ENCODE measurements at regions not wholly inside any gene's neighbourhood (a gene's known extent, or its start where the extent isn't known, plus 50 kb on each side); places are given as distances from the start of the nearest gene placed in this dataset.
"Not testable (repeated sequence)": the region's sequence is repeated elsewhere in the genome, so short reads cannot be mapped to it uniquely, and the experiment has no call there.

GRCh38 chr9:85339338-85339737, 402.4 kb downstream of the AGTPBP1 start:
- DNase-seq (ENCODE audit: low read depth in 2 of 2) = no peak

- DNase-seq (ENCODE audit: low read depth in 2 of 2) = no peak
These were observed 407.5 kb downstream of the AGTPBP1 start for GRCh38 chr9:85334228-85334627.

- DNase-seq (ENCODE audit: low read depth in 2 of 2) = no peak
These were observed 409.3 kb downstream of the AGTPBP1 start for GRCh38 chr9:85332487-85332886.

GRCh38 chr9:85331626-85332025, 410.1 kb downstream of the AGTPBP1 start:
- no peak for DNase-seq (ENCODE audit: low read depth in 2 of 2)

GRCh38 chr9:85322592-85322991, 419.2 kb downstream of the AGTPBP1 start:
- DNase-seq (ENCODE audit: low read depth in 2 of 2) = no peak

- no peak for DNase-seq (ENCODE audit: low read depth in 2 of 2)
These were observed 420.2 kb downstream of the AGTPBP1 start for GRCh38 chr9:85321561-85321960.

GRCh38 chr9:85319936-85320656, 421.7 kb downstream of the AGTPBP1 start:
- no peak for DNase-seq (ENCODE audit: low read depth in 2 of 2)

GRCh38 chr9:85315535-85315934, 426.2 kb downstream of the AGTPBP1 start:
- not testable (repeated sequence) for DNase-seq (ENCODE audit: low read depth in 2 of 2)

- no peak for DNase-seq (ENCODE audit: low read depth in 2 of 2)
These were observed 431.2 kb downstream of the AGTPBP1 start for GRCh38 chr9:85310573-85310972.

- no peak for DNase-seq (ENCODE audit: low read depth in 2 of 2)
These were observed 438.0 kb downstream of the AGTPBP1 start for GRCh38 chr9:85303757-85304134.

- no peak for DNase-seq (ENCODE audit: low read depth in 2 of 2)
These were observed 438.6 kb downstream of the AGTPBP1 start for GRCh38 chr9:85302938-85303756.

- DNase-seq (ENCODE audit: low read depth in 2 of 2) = no peak
These were observed 443.3 kb downstream of the AGTPBP1 start for GRCh38 chr9:85298499-85298898.

- not testable (repeated sequence) for DNase-seq (ENCODE audit: low read depth in 2 of 2)
These were observed 446.5 kb downstream of the AGTPBP1 start for GRCh38 chr9:85295244-85295643.

- no peak for DNase-seq (ENCODE audit: low read depth in 2 of 2)
These were observed 449.5 kb downstream of the AGTPBP1 start for GRCh38 chr9:85292261-85292660.

- no peak for DNase-seq (ENCODE audit: low read depth in 2 of 2)
These were observed 450.5 kb downstream of the AGTPBP1 start for GRCh38 chr9:85291266-85291665.

- DNase-seq (ENCODE audit: low read depth in 2 of 2) = no peak
These were observed 451.7 kb downstream of the AGTPBP1 start for GRCh38 chr9:85290019-85290418.

GRCh38 chr9:85289142-85289541, 452.6 kb downstream of the AGTPBP1 start:
- no peak for DNase-seq (ENCODE audit: low read depth in 2 of 2)

- DNase-seq (ENCODE audit: low read depth in 2 of 2) = no peak
These were observed 458.3 kb downstream of the AGTPBP1 start for GRCh38 chr9:85283421-85283820.

- no peak for DNase-seq (ENCODE audit: low read depth in 2 of 2)
These were observed 463.0 kb downstream of the AGTPBP1 start for GRCh38 chr9:85278769-85279168.

GRCh38 chr9:85276741-85277140, 465.0 kb downstream of the AGTPBP1 start:
- no peak for DNase-seq (ENCODE audit: low read depth in 2 of 2)

- no peak for DNase-seq (ENCODE audit: low read depth in 2 of 2)
These were observed 471.9 kb downstream of the AGTPBP1 start for GRCh38 chr9:85269811-85270210.

GRCh38 chr9:85268131-85268530, 473.6 kb downstream of the AGTPBP1 start:
- DNase-seq (ENCODE audit: low read depth in 2 of 2) = no peak

- no peak for DNase-seq (ENCODE audit: low read depth in 2 of 2)
These were observed 477.1 kb downstream of the AGTPBP1 start for GRCh38 chr9:85264695-85265094.

Data from fibroblast of skin of left quadriceps (primary cell).